HG03565 (cell line): ENCODE measurements at regions not wholly inside any gene's neighbourhood (a gene's known extent, or its start where the extent isn't known, plus 50 kb on each side); places are given as distances from the start of the nearest gene placed in this dataset.
"Not testable (repeated sequence)": the region's sequence is repeated elsewhere in the genome, so short reads cannot be mapped to it uniquely, and the experiment has no call there.

Experiments used
- ATAC-seq: cut with Tn5 transposase; IDR thresholded peaks from one replicate; pipeline ENCODE4 v1.9.1; 2021; ENCODE audit warnings: mild to moderate bottlenecking, moderate library complexity; ENCODE audit not compliant: unreplicated experiment

GRCh38 chr10:28892818-28893547 is 215.7 kb downstream of the BAMBI start:
- ATAC-seq: no peak

- ATAC-seq: no peak
Measured at GRCh38 chr10:28894146-28894545, 216.8 kb downstream of the BAMBI start.

GRCh38 chr10:28895671-28896070 is 218.3 kb downstream of the BAMBI start:
- not testable (repeated sequence) for ATAC-seq

GRCh38 chr10:28896791-28897409 is 219.6 kb downstream of the BAMBI start:
- ATAC-seq: not testable (repeated sequence)

GRCh38 chr10:28897617-28898464 is 220.5 kb downstream of the BAMBI start:
- ATAC-seq: no peak

- no peak for ATAC-seq
Measured at GRCh38 chr10:28902215-28902614, 224.9 kb downstream of the BAMBI start.

- no peak for ATAC-seq
Measured at GRCh38 chr10:28903063-28903462, 225.7 kb downstream of the BAMBI start.

- no peak for ATAC-seq
Measured at GRCh38 chr10:28903736-28904135, 226.4 kb downstream of the BAMBI start.

GRCh38 chr10:28905371-28905770 is 228.1 kb downstream of the BAMBI start:
- ATAC-seq: no peak

GRCh38 chr10:28906011-28906411 is 228.7 kb downstream of the BAMBI start:
- ATAC-seq: no peak

- ATAC-seq: no peak
Measured at GRCh38 chr10:28906415-28906814, 229.1 kb downstream of the BAMBI start.

GRCh38 chr10:28906934-28907333 is 229.6 kb downstream of the BAMBI start:
- no peak for ATAC-seq

- ATAC-seq: no peak
Measured at GRCh38 chr10:28909875-28910274, 232.6 kb downstream of the BAMBI start.

GRCh38 chr10:28910956-28911355 is 233.6 kb downstream of the BAMBI start:
- no peak for ATAC-seq

GRCh38 chr10:28911511-28911910 is 234.2 kb downstream of the BAMBI start:
- ATAC-seq: not testable (repeated sequence)

- no peak for ATAC-seq
Measured at GRCh38 chr10:28912017-28912783, 234.9 kb downstream of the BAMBI start.

- ATAC-seq: no peak
Measured at GRCh38 chr10:28913436-28914237, 236.3 kb downstream of the BAMBI start.

GRCh38 chr10:28914701-28915100 is 237.4 kb downstream of the BAMBI start:
- ATAC-seq: no peak

GRCh38 chr10:28915989-28916588 is 238.8 kb downstream of the BAMBI start:
- no peak for ATAC-seq

GRCh38 chr10:28920091-28920490 is 242.8 kb downstream of the BAMBI start:
- no peak for ATAC-seq
